Neuron (in vitro differentiated cells): ENCODE measurements at regions not wholly inside any gene's neighbourhood (a gene's known extent, or its start where the extent isn't known, plus 50 kb on each side); places are given as distances from the start of the nearest gene placed in this dataset.

Experiments
- H2AFZ ChIP-seq: one replicate; pipeline ENCODE4 v1.6.1; 2013; ENCODE audit warnings: low read depth, mild to moderate bottlenecking, inconsistent platforms, low read length, moderate library complexity
- H3K27me3 ChIP-seq: one replicate; pipeline ENCODE4 v1.6.1; 2013; ENCODE audit warnings: low read length; ENCODE audit not compliant: insufficient read depth
- H3K36me3 ChIP-seq: one replicate; pipeline ENCODE4 v1.6.1; 2013; ENCODE audit warnings: low read length; ENCODE audit not compliant: insufficient read depth
- H3K4me1 ChIP-seq: one replicate; pipeline ENCODE4 v1.6.1; 2013; ENCODE audit warnings: low read length; ENCODE audit not compliant: insufficient read depth
- H3K4me3 ChIP-seq: 2 replicates; pipeline ENCODE4 v1.5.1; 2013; ENCODE audit warnings: mild to moderate bottlenecking, low read length, moderate library complexity
- H3K9me3 ChIP-seq: one replicate; pipeline ENCODE4 v1.6.1; 2013; ENCODE audit warnings: low read length

DNA sequence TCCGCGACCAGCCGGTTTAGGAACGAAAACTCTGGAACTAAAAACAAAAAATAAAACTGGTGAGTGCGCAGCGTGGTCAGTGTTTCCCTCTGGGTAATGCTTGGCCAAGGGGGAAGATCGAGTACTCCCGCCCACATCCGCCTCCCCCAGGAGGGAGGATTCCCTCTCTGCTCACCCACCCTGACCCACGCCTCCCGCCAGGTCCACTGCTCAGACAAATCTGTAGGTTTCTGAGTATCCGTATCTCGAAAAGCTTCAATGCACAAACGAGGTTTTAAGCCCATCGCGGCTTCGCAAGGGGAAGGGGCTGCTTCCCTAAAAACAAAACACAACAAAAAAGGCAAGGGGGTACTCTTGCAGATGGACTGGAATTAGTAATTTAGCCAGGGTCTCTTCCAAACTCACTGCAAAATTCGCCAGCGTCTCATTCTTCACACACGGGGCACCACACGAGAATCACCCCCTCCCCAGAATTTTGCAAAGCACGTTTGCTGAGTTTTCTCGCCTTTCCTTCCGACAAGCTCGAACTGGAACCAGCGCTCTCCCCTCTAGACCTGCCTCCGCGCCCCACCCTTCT lies 75.2 kb downstream of the INSIG1 start:
- H2AFZ ChIP-seq: no peak overlapping the region
- H3K4me1 ChIP-seq: peaks cover 10% of the 10 kb centered on the region
- peaks cover 91% of the 10 kb centered on the region for H3K27me3 ChIP-seq
- H3K36me3 ChIP-seq: no peaks in the 10 kb centered on the region
- H3K9me3 ChIP-seq: peaks cover 2% of the 10 kb centered on the region
- no peak overlapping the region for H3K4me3 ChIP-seq

DNA sequence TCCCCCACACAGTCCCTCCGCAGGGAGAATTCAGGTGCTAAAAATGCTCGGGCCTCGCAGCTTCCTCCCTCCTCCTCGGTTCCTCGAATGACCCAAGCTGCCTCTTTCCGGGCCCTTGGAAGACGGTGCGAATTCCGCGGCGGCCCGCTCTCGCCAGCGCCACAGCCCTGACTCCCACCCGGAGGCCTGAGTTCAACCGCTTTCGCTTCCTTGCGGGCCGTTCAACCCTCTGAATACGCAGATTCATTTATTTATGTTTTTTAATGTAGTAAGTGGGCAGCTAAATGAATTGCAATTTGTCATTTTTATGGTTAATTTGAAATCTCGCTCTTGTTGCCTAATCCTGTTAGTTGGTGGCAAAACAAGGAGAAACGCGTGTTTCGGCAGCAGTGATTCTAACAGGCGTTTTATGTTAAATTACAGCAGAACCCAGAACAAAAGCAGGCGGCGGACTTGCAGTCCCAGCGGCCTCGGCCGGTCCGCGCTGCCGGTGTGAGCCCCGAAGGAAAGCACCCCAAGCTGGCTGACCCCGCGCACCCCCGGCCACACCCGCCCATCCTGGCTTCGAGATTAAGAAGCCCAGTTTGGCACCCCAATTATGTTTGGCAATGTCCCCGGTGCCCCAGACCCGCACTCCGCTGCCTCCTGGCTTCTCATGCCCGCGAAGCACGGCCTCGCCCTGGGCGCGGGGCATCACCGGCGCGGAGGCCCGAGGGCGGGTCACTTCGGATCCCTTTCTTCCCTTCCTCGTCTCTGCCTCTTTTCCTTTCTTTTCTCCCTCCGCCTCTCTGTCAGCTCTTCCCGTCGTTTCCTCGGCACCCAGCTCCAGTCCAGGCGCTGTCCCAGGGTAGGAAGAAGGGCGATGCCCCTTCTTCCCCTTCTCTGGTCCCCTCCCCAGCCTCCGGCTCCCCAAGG lies 75.9 kb downstream of the INSIG1 start:
- Histone ChIP-seq H3K4me3 (no peak overlapping the region), H2AFZ (no peak overlapping the region), H3K27me3 (peaks cover 96% of the 10 kb centered on the region), H3K9me3 (peaks cover 2% of the 10 kb centered on the region), H3K4me1 (peaks cover 10% of the 10 kb centered on the region), H3K36me3 (no peaks in the 10 kb centered on the region)

DNA sequence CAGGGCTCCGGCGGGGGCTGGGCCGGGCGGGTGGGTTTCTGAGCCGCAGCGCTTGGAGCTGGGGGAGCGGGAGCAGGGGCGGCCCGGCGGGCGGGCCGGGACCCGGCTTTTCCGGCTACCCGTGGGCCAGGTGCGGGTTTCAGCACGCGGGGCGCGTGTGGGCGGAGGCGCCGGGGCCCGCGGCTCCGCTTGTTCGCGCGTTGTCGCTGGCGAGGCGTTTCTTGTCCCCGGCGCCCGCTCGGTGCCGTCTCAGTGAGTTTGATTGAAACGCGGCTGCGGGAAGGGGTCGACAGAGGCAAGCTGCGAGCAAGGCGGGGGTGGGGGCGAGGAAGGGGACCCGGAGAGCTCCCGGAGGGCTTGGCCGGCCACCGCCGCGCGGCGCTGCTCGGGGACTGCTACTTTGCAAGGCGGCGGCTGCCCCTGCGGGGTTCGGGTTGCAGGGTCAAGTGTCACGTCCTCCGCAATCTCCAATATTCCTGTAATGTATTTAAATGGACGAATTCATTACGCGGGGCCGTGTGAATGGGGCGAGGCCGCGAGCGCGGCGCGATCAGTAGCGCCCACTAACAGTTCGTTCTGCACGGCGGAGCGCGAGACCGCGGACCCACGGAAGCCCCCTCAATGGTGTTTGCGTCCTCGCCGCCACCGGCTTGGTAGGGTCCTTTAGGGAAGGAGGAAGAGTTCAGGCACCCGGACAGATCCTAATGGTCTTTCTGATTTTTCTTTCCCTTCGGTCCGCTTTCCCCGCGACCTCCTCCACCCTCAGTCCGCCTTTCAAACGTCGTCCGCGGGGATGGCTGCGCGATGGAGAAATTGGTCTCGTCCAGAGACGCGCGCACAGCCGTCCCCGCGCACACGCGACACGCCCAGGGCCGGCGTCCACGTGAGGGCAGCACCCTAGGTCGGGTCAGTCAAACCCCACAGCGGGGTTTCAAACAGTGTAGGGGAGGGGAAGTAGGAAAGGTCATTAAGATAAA lies 76.9 kb downstream of the INSIG1 start:
- H3K27me3 ChIP-seq: peaks cover 96% of the 10 kb centered on the region
- no peak overlapping the region for H2AFZ ChIP-seq
- peaks cover 2% of the 10 kb centered on the region for H3K9me3 ChIP-seq
- peaks cover 13% of the 10 kb centered on the region for H3K4me1 ChIP-seq
- no peaks in the 10 kb centered on the region for H3K36me3 ChIP-seq
- H3K4me3 ChIP-seq: no peak overlapping the region

DNA sequence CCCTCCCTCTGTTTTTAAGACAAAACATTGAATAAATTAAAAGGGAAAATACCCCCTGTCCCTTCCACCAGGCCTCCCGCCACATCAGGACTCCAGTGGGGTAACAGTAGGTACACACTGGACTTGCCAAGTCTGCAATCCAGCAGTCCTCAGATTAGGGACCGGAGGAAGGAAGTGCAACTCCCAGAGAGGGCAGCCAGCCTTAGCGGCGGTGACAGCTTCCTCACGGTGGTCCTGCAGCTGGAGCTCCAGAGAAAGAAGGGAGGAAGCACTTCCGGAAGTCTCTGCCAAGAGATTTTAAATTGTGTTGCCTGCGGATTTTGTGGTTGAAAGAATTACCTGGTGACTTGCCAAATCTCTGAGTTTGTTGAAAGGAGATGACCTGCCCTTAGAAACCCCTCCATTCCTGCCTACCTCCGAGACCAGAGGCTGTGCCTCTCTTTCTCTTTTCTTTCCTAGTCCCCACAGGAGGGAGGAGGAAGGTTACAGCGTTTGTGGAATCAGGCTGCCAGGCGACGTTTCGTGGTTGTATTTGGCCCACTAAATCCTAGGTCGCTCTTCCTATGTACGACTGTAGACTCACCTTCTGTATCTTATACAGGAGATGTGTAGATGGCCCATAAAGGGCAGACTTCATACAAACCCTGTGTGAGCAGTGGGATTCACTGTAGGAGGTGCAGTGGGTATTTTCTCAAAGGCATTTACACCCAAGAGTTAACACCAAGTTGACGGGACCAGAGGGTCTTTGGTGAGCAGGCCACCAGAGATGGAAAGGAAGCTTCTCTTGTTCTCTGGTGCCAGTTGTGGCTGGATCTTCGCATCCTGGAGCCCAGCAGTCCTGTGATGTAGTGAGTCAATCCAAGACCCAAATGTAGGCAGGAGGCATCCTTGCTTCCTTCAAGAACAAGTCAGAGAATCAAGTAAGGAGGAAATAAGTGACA lies 77.9 kb downstream of the INSIG1 start:
- H2AFZ ChIP-seq: no peak overlapping the region
- peaks cover 21% of the 10 kb centered on the region for H3K4me1 ChIP-seq
- H3K36me3 ChIP-seq: no peaks in the 10 kb centered on the region
- H3K9me3 ChIP-seq: peaks cover 2% of the 10 kb centered on the region
- peaks cover 93% of the 10 kb centered on the region for H3K27me3 ChIP-seq
- H3K4me3 ChIP-seq: no peak overlapping the region

GRCh38 chr7:155377071-155377837 lies 79.6 kb downstream of the INSIG1 start:
- peaks cover 83% of the 10 kb centered on the region for H3K27me3 ChIP-seq
- peaks cover 2% of the 10 kb centered on the region for H3K9me3 ChIP-seq
- no peak overlapping the region for H3K4me3 ChIP-seq
- H2AFZ ChIP-seq: no peak overlapping the region
- no peaks in the 10 kb centered on the region for H3K36me3 ChIP-seq
- peaks cover 36% of the 10 kb centered on the region for H3K4me1 ChIP-seq

- Histone ChIP-seq H2AFZ (no peak overlapping the region), H3K4me1 (peaks cover 43% of the 10 kb centered on the region), H3K27me3 (peaks cover 83% of the 10 kb centered on the region), H3K36me3 (no peaks in the 10 kb centered on the region), H3K9me3 (peaks cover 2% of the 10 kb centered on the region), H3K4me3 (no peak overlapping the region)
Measured at GRCh38 chr7:155377838-155378579, 79.9 kb upstream of the EN2 start.

GRCh38 chr7:155378580-155378934 lies 79.4 kb upstream of the EN2 start:
- peaks cover 83% of the 10 kb centered on the region for H3K27me3 ChIP-seq
- H3K4me3 ChIP-seq: no peak overlapping the region
- no peaks in the 10 kb centered on the region for H3K36me3 ChIP-seq
- H2AFZ ChIP-seq: no peak overlapping the region
- H3K4me1 ChIP-seq: peaks cover 38% of the 10 kb centered on the region
- peaks cover 2% of the 10 kb centered on the region for H3K9me3 ChIP-seq

DNA sequence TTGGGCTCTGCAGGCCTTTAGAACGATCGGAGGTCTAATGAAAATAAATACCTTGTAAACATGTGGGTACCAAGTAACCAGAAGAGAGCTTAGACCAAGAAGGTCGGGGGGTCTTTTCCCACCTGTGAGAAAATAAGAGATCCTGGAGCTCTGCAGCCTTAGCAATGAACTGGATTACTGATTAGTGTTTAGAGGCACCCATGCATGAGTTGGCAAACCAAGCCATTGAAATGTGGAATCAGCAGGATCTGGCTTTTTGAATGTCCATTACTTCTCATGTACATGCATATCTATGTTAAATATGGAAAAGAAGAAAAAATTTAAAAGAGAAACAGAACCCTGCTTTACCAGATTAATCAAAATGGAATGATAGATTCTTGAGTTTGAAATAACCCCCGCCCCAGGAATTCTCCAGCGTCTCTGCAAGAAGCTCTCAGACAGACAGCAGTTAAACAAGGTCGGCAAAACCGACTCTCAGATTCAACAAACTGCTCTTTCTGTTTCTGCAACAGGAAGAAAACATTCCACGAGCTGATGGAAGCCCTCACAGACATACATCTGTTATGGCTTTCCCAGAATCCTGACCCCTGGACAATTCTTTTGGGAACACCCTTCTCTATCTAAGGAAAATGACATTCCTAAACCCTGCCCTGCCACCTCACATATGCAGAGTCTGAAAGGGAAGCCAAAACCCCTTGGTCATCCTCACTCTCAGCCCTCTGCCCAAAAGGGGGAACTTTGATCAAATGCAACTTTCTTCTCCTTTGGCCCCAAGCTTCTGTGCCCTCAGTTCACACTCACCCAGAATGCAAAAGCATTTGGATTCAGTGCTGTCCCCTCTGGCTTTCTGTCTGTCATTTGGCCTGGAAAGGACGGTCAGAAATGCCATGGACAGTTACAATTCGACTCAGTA lies 78.7 kb upstream of the EN2 start:
- no peak overlapping the region for H2AFZ ChIP-seq
- H3K4me1 ChIP-seq: peaks cover 35% of the 10 kb centered on the region
- peaks cover 2% of the 10 kb centered on the region for H3K9me3 ChIP-seq
- H3K4me3 ChIP-seq: no peak overlapping the region
- H3K36me3 ChIP-seq: no peaks in the 10 kb centered on the region
- peaks cover 84% of the 10 kb centered on the region for H3K27me3 ChIP-seq

GRCh38 chr7:155380221-155380861 lies 77.6 kb upstream of the EN2 start:
- Histone ChIP-seq H3K9me3 (peaks cover 5% of the 10 kb centered on the region), H3K36me3 (no peaks in the 10 kb centered on the region), H3K4me3 (no peak overlapping the region)

More at GRCh38 chr7:155380221-155380861, 77.6 kb upstream of the EN2 start:
- peaks cover 83% of the 10 kb centered on the region for H3K27me3 ChIP-seq
- H3K4me1 ChIP-seq: peaks cover 35% of the 10 kb centered on the region
- no peak overlapping the region for H2AFZ ChIP-seq
